UCSD-AML1 (cell line): ENCODE measurements at regions not wholly inside any gene's neighbourhood (a gene's known extent, or its start where the extent isn't known, plus 50 kb on each side); places are given as distances from the start of the nearest gene placed in this dataset.

Experiments
- DNase-seq: peaks from one replicate; lab custom pipeline; 2025; ENCODE audit not compliant: unreplicated experiment; lab: John Stamatoyannopoulos, UW

- no peak for DNase-seq
Measured at GRCh38 chr7:106166651-106167342, 54.7 kb upstream of the SYPL1 start.

- no peak for DNase-seq
Measured at GRCh38 chr7:106165337-106165736, 53.2 kb upstream of the SYPL1 start.

GRCh38 chr7:106163257-106163656 lies 51.1 kb upstream of the SYPL1 start:
- DNase-seq: no peak
